Osteoblast (primary cell): ENCODE measurements at regions not wholly inside any gene's neighbourhood (a gene's known extent, or its start where the extent isn't known, plus 50 kb on each side); places are given as distances from the start of the nearest gene placed in this dataset.

ENCODE experiments used
- DNase-seq: peaks from one replicate; pipeline ENCODE4 v3.0.0; 2011; ENCODE audit warnings: low spot score, mixed read lengths; ENCODE audit not compliant: insufficient read length; ENCODE audit errors: missing footprints
- H2AFZ ChIP-seq: 2 replicates; pipeline ENCODE4 v1.6.0; 2011; ENCODE audit warnings: mild to moderate bottlenecking, low read length
- H3K27ac ChIP-seq: 2 replicates; pipeline ENCODE4 v1.5.1; 2011; ENCODE audit warnings: mild to moderate bottlenecking, low read depth, low read length, moderate library complexity
- H3K27me3 ChIP-seq: 2 replicates; pipeline ENCODE4 v1.6.0; 2012; ENCODE audit warnings: mild to moderate bottlenecking, control low read depth, inconsistent platforms, low read length, moderate library complexity; ENCODE audit not compliant: insufficient read depth
- H3K36me3 ChIP-seq: 2 replicates; pipeline ENCODE4 v1.5.1; 2011; ENCODE audit warnings: mild to moderate bottlenecking, low read length, control low read depth, moderate library complexity; ENCODE audit not compliant: insufficient read depth
- H3K4me1 ChIP-seq: 2 replicates; pipeline ENCODE4 v1.5.1; 2011; ENCODE audit warnings: mild to moderate bottlenecking, low read length, control low read depth, moderate library complexity; ENCODE audit not compliant: insufficient read depth
- H3K4me2 ChIP-seq: 2 replicates; pipeline ENCODE4 v1.6.0; 2011; ENCODE audit warnings: mild to moderate bottlenecking, low read length; ENCODE audit not compliant: insufficient read depth
- H3K4me3 ChIP-seq: fragments of 200-600 bp; sonication (generic); 3 replicates; pipeline ENCODE4 v1.5.1; 2012; ENCODE audit warnings: mild to moderate bottlenecking, low read length, inconsistent platforms; ENCODE audit not compliant: insufficient read depth
- H3K79me2 ChIP-seq: 2 replicates; pipeline ENCODE4 v1.6.0; 2012; ENCODE audit warnings: mild to moderate bottlenecking, low read length, control low read depth, inconsistent platforms; ENCODE audit not compliant: insufficient read depth
- H3K9me3 ChIP-seq: 2 replicates; pipeline ENCODE4 v1.5.1; 2011; ENCODE audit warnings: low read depth, low read length, control low read depth
- H4K20me1 ChIP-seq: 2 replicates; pipeline ENCODE4 v1.6.0; 2012; ENCODE audit warnings: mild to moderate bottlenecking, low read length, control low read depth; ENCODE audit not compliant: insufficient read depth
- CTCF ChIP-seq: IDR thresholded peaks from 2 replicates; pipeline ENCODE4 v1.5.1; 2011; ENCODE audit warnings: mild to moderate bottlenecking, low read depth, low read length, moderate library complexity; ENCODE audit errors: extremely low read depth

- no peak for DNase-seq
- Histone ChIP-seq H3K9me3 (peaks cover 4% of the 10 kb centered on the region), H3K4me1 (no peaks in the 10 kb centered on the region), H3K27ac (no peak overlapping the region), H3K27me3 (no peaks in the 10 kb centered on the region), H3K79me2 (peaks cover 21% of the 10 kb centered on the region), H4K20me1 (peaks cover 36% of the 10 kb centered on the region), H2AFZ (no peak overlapping the region), H3K4me3 (no peak overlapping the region), H3K36me3 (peaks cover 35% of the 10 kb centered on the region), H3K4me2 (no peak overlapping the region)
- TF ChIP-seq CTCF = no peak
Observed at GRCh38 chr12:124466216-124467128, 100.9 kb downstream of the NCOR2 start.

- Histone ChIP-seq H4K20me1 (peaks cover 44% of the 10 kb centered on the region), H3K4me3 (no peak overlapping the region), H3K4me2 (no peak overlapping the region), H2AFZ (no peak overlapping the region), H3K27ac (no peak overlapping the region), H3K27me3 (no peaks in the 10 kb centered on the region), H3K36me3 (peaks cover 36% of the 10 kb centered on the region), H3K79me2 (peaks cover 21% of the 10 kb centered on the region), H3K9me3 (peaks cover 4% of the 10 kb centered on the region), H3K4me1 (no peaks in the 10 kb centered on the region)
- no peak for DNase-seq
- TF ChIP-seq CTCF = no peak
Observed at GRCh38 chr12:124465473-124465872, 101.9 kb downstream of the NCOR2 start.

DNA sequence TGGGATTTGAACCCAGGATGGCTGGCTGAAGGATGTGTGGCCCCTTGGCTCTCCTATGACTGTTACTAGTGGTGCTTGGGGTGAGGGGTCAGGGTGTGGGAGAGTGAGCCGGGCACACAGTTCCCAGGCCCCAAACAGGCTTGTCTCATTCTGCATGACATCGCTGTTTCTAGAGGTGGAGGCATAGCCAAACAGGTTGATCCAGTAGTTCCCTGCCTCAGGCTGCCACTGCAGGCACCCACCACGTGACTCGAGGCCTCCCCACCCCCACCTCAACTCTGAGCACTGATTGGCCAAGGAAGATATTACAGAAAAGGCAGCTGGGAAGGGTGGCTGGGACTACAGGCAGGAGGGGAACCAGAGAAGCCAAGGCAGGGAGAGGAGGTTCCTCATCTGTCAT, 102.6 kb downstream of the NCOR2 start:
- H3K9me3 ChIP-seq = peaks cover 4% of the 10 kb centered on the region
- DNase-seq = no peak
- H4K20me1 ChIP-seq = peaks cover 50% of the 10 kb centered on the region
- H3K4me3 ChIP-seq = no peak overlapping the region
- no peaks in the 10 kb centered on the region for H3K27me3 ChIP-seq
- H3K36me3 ChIP-seq = peaks cover 36% of the 10 kb centered on the region
- TF ChIP-seq CTCF = no peak
- H3K79me2 ChIP-seq = peaks cover 18% of the 10 kb centered on the region
- no peak overlapping the region for H2AFZ ChIP-seq
- no peaks in the 10 kb centered on the region for H3K4me1 ChIP-seq
- no peak overlapping the region for H3K4me2 ChIP-seq
- no peak overlapping the region for H3K27ac ChIP-seq

DNA sequence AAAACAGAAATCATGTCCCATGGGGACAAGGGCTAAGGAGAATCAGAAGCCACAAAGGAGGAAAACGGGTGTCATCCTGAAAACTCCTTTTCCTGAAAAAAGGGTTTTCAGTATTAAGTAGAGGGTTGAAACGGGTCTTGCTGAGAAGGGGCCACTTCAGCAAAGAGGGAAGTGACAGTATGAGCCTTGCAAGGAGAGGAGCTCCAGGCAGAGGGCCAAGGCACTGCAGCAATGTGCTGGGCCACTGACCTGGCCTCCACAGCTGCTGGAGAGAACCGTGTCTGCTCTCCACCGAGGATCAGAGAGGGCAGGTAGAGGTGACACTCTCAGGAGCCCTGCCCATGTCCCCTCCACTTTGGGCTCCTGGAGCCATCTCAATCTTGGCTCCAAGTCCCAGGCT, 103.3 kb downstream of the NCOR2 start:
- Histone ChIP-seq H3K9me3 (no peaks in the 10 kb centered on the region), H3K36me3 (peaks cover 34% of the 10 kb centered on the region), H3K27me3 (no peaks in the 10 kb centered on the region), H3K4me2 (no peak overlapping the region), H4K20me1 (peaks cover 48% of the 10 kb centered on the region), H3K27ac (no peak overlapping the region), H3K4me1 (no peaks in the 10 kb centered on the region), H3K4me3 (no peak overlapping the region), H2AFZ (no peak overlapping the region), H3K79me2 (peaks cover 10% of the 10 kb centered on the region)
- TF ChIP-seq CTCF = no peak
- DNase-seq = no peak
